NB4 (cell line): ENCODE measurements at regions not wholly inside any gene's neighbourhood (a gene's known extent, or its start where the extent isn't known, plus 50 kb on each side); places are given as distances from the start of the nearest gene placed in this dataset.

Source experiments
- DNase-seq: peaks from one replicate; pipeline ENCODE4 v3.0.0; 2010; ENCODE audit warnings: low read depth
- H3K4me3 ChIP-seq: one replicate; pipeline ENCODE4 v1.5.1; 2011; ENCODE audit warnings: mild to moderate bottlenecking, low read depth, low read length, moderate library complexity
- MYC ChIP-seq: IDR thresholded peaks from 2 replicates; pipeline ENCODE4 v1.6.1; 2011; ENCODE audit warnings: low read depth, low read length
- POLR2A ChIP-seq: IDR thresholded peaks from 2 replicates; pipeline ENCODE4 v1.6.1; 2011; ENCODE audit warnings: mild to moderate bottlenecking; ENCODE audit not compliant: insufficient read length; ENCODE audit errors: extremely low read depth
- TF ChIP-seq, protein P1 (sequence below): IDR thresholded peaks from 2 replicates; pipeline ENCODE4 v1.6.1; 2011; ENCODE audit warnings: low read depth, low read length
- TF ChIP-seq, protein P2 (sequence below): IDR thresholded peaks from one replicate; pipeline ENCODE4 v1.5.1; 2012; ENCODE audit warnings: low read depth, low read length

DNA sequence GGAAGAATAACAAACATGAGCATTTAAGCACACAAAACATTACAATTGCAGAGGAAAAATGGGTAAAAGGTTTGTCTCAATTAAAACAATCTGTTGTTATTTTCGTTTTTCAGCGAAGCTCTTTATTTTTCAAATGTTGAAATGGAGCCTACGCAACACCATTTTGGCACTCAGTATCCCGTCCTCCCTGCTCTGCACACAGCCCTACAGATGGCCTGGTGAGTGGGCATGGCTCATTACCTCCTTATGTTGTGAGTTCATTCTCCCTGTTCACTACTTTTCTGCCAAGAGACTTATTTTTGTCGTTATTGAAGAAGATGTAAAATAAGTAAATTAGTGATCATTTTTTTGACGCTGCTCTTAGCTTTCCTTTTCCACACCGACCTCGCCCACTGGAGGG lies 167.8 kb upstream of the CXCL12 start:
- no peak for TF ChIP-seq POLR2A
- TF ChIP-seq, protein P1, sequence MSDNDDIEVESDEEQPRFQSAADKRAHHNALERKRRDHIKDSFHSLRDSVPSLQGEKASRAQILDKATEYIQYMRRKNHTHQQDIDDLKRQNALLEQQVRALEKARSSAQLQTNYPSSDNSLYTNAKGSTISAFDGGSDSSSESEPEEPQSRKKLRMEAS = no peak
- TF ChIP-seq, protein P2, sequence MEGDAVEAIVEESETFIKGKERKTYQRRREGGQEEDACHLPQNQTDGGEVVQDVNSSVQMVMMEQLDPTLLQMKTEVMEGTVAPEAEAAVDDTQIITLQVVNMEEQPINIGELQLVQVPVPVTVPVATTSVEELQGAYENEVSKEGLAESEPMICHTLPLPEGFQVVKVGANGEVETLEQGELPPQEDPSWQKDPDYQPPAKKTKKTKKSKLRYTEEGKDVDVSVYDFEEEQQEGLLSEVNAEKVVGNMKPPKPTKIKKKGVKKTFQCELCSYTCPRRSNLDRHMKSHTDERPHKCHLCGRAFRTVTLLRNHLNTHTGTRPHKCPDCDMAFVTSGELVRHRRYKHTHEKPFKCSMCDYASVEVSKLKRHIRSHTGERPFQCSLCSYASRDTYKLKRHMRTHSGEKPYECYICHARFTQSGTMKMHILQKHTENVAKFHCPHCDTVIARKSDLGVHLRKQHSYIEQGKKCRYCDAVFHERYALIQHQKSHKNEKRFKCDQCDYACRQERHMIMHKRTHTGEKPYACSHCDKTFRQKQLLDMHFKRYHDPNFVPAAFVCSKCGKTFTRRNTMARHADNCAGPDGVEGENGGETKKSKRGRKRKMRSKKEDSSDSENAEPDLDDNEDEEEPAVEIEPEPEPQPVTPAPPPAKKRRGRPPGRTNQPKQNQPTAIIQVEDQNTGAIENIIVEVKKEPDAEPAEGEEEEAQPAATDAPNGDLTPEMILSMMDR = no peak
- no peak for TF ChIP-seq MYC
- H3K4me3 ChIP-seq = no peak overlapping the region

DNA sequence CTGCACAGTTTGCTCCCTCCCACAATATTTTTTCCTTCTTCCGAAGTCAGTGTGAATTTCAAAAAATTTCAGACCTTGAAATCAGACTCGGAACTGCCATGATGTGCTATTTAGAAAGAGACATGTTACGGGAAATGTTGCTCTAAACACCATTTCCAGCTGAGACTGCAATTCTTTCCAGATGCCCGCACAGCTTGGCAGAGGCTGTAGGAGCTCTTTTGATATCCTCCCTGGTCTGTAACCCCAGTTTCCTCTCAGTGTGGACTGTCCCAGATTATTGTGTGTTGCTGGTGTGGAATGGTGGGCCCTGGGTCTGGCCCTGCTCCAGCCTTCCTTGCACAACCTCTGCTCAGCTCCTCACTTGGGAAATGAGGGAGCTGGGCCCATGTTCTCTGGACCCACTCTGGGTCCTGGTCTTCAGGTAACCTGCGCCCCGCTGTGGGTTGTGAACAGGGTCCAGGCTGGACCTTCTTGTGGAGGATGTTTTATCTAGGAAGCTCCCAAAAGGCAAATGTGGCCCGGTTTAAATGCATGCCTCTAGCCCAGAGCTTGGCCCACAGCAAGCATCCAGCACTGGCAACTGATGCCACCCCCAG lies 172.8 kb upstream of the CXCL12 start:
- no peak for TF ChIP-seq POLR2A
- no peak for TF ChIP-seq MYC
- TF ChIP-seq, protein P2 = no peak
- TF ChIP-seq, protein P1 = no peak
- DNase-seq = no peak
- H3K4me3 ChIP-seq = no peak overlapping the region

More for the DNA sequence above, 167.8 kb upstream of the CXCL12 start:
- no peak for DNase-seq

DNA sequence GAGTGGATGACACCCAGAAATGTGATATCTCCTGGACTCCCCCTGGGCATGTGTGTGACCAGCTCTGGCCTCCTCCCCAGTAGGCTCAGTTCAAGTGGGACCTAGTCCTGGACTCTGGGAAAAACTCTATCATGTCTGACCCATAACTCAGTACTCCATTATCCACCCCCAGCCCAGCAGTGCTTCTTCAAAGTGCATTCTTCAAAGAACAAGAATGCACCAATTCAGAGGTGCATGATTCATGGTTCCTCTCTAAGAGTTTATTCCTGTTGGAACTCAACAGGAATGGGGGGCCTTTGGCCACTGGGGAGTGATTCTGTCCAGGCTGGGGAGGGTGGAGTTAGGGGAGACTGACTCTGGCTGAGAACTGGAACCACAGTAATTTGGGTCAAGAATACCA lies 173.6 kb upstream of the CXCL12 start:
- no peak overlapping the region for H3K4me3 ChIP-seq
- TF ChIP-seq, protein P1 = no peak
- TF ChIP-seq POLR2A = no peak
- TF ChIP-seq, protein P2 = no peak
- TF ChIP-seq MYC = no peak
- no peak for DNase-seq

DNA sequence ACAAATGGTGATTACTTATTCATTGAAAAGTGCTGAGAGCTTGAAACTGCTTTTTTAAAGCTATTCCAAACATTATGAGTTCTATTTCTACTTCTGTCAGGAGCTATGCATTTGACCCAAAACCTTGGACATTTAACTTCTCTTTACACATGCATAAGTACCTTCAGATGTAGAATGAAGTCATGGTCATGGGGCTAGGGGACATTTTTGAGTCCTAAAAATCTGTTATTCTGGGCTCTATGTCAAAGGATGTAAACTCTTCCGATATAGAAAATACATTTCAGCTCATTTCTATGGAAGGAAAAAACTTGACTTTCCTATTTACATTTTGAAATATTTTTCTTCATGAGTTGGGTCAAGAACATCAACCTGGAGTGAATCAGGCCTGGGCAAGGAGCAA lies 179.5 kb upstream of the CXCL12 start:
- no peak overlapping the region for H3K4me3 ChIP-seq
- DNase-seq = no peak
- TF ChIP-seq, protein P2 = no peak
- TF ChIP-seq MYC (no peak), POLR2A (no peak)
- TF ChIP-seq, protein P1 = no peak

DNA sequence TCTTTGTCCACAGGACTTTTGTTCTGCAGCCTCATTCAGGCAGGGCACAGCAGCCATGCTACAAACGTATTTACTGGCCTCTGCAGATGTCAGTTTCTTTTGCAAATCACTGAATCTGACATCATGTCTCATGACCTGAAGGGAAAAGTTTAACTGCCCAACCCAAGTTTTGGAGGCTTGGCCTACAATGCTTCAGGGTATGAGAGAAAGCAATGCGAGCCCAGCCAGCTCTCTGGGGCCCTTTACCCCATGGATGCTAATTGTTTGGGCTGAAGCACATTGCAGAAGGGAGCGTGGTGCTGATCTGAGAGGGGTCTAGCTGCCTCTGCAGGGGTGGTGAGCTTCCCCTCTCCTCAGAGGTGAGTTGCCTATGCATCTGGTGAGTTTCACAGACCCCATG lies 179.9 kb upstream of the CXCL12 start:
- no peak for DNase-seq
- TF ChIP-seq MYC = no peak
- TF ChIP-seq, protein P2 = no peak
- no peak for TF ChIP-seq POLR2A
- TF ChIP-seq, protein P1 = no peak
- H3K4me3 ChIP-seq = no peak overlapping the region

DNA sequence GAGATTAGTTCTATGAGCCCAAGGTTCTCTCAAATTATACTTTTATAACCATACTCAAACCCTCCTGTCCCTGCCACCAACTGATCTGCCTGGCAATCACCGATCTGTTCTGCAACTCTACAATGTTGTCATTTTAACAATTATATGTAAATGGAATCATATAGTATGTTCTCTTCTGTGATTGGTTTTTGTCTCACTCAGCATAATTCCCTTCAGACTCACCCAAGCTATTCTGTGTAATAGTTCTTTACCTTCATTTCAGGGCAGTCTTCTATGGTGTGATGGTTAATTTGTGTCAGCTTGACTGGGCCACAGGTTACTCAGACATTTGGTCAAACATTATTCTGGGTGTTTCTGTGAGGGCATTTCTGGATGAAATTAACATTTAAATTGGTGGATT lies 181.9 kb upstream of the CXCL12 start:
- TF ChIP-seq, protein P1 = no peak
- TF ChIP-seq POLR2A = no peak
- TF ChIP-seq, protein P2 = no peak
- no peak for TF ChIP-seq MYC
- H3K4me3 ChIP-seq = no peak overlapping the region
- DNase-seq = no peak
